ENCODE measurements at regions not wholly inside any gene's neighbourhood (a gene's known extent, or its start where the extent isn't known, plus 50 kb on each side); places are given as distances from the start of the nearest gene placed in this dataset.
A peak's percentile ranks its signal among the peaks of the same experiment; 100 is the strongest.
"Not testable (repeated sequence)": the region's sequence is repeated elsewhere in the genome, so short reads cannot be mapped to it uniquely, and the experiment has no call there.

DNA sequence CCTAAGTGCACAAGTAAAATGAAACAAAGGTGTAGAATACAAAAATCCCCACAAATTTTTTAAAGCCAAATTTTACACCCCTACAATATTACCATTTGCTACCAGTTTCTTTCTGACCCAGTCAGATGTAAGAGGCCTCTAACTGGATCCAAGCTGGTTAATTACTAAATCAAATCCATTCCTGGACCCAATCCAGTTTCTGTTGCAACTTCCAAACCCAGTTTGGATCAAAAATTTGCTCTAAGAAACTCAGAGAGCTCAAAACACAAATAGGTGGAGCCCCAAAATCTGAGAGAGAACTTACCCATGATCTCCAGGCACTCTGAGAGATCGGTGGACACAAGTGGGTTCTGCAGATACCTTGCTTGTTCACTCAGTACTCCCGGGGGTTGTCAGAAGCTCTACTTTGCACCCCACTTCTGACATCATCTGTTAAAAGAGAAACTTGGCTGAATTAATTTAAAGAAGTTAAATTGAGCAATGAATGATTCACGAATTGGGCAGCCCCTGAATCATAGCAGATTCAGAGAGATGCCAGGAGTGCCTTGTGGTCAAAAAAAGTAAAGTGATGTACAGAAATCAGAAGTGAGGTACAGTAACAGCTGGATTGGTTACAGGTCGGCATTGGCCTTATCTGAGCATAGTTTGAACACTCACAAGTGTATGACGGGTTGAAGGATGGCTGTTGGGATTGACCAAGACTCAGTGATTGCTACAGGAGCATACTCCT, 448.0 kb downstream of the KCNT2 start:
- no peak for DNase-seq (ENCODE audit: low spot score)

DNA sequence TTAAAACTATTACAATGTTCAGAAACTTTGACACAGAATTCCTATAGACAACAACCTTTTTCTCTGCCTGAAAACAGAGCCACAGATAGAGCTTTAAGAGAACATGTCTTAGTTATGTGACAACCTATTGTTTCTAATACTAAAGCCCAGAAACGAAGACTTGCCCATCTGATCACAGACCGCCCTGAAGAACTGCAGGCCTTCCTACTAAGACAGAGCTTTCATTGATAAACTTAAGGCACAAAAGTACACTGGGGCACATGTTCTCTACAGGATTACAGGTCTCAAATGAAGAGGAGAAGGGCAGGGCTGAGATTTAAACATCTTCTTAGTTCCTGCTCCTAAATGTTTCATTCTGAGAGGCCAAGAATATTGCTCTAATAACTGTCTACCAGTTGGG, 452.7 kb downstream of the KCNT2 start:
- DNase-seq (ENCODE audit: low spot score), result no peak

DNA sequence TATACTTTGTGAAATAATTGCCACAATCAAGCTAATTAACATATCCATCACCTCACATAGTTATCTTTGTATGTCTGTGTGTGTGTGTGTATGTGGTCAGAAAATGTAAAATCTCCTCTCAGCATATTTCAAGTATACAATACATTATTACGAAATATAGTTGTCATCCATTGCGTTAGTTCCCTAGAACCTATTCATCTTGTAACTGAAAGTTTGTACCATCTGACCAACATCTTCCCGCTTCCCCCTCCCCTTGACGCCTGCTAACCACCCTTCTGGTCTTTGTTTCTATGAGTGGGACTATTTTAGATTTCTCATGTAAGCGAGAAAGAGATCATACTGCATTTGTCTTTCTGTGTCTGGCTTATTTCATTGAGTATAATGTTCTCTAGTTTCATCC, 455.3 kb downstream of the KCNT2 start:
- no peak for DNase-seq (ENCODE audit: low spot score)

DNA sequence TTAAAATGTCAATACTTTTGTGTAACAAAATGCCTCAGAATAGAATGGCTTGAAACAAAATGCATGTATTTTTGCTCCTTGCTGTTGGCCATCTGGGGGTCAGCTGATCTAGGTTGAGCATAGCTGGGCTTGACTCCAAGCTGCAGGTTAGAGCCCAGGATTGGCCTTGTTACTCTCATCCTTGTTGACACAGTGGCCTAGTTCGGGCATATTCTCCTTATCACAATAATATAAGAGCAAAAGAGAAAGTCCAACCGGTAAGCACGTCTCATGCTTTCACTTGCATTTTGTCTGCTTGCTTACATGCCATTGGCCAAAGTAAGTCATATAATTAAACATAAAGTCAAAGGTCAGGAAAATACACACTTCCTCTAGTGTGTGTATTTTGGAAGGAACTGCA, 456.2 kb downstream of the KCNT2 start:
- DNase-seq (ENCODE audit: low spot score), result no peak

DNA sequence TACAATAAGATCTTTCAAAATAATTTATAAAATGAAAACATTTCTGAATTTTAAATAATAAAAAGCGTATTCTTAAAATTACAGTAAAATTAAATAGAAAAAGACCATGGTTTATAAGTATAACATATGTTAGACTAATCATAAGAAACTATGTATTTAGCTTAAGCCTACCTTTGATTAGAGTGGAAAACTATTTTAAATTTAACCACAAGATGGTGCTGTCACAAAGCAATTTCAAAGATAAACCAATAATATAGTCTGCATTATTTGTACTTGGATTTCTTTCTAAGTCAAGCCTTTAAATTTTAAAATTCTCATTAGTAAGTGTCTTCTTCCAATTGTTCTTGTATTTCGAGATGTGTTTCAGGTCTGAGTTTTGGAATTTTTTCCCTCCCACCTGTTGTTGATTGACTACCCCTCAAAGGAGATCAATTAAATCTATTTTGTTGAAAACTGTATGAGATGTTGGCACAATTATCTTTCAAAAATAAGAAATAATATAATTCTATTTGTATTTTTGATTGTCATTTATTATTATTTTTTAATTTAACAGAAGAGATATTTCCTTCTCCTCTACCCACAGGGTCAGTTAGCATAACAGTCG, 459.8 kb downstream of the KCNT2 start:
- DNase-seq (ENCODE audit: low spot score), result peak; percentile 13

DNA sequence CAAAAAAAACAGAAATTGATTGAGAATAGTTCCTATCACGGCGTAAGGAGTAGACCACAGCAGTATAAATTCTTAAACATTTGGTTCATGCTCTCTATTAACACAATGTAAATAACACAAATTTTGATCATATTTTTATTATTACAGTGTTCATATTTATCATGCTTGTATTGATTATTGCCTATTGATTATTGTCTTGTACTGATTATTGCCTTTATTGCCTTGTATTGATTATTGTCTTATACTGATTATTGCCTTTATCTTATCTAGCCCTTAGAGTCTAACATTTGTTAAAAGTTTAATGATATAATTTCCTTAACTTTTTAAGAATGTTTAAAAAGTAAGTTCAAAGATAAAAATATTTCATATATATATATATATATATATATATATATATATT, 460.7 kb downstream of the KCNT2 start:
- no peak for DNase-seq (ENCODE audit: low spot score)

DNA sequence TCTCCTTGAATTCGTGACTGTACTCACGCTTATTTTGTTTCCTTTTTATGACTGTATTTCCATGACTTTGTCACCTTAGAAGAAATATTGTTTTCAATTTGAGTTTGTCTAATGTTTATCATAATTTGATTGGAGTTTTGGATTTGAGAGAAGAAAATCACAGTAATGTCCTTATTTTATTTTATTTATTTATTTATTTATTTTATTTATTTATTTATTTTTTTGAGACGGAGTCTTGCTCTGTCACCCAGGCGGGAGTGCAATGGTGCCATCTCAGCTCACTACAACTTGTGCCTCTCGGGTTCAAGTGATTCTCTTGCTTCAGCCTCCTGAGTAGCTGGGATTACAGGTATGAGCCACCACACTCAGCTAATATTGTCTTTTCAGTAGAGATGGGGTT, 463.1 kb downstream of the KCNT2 start:
- DNase-seq (ENCODE audit: low spot score), result not testable (repeated sequence)

DNA sequence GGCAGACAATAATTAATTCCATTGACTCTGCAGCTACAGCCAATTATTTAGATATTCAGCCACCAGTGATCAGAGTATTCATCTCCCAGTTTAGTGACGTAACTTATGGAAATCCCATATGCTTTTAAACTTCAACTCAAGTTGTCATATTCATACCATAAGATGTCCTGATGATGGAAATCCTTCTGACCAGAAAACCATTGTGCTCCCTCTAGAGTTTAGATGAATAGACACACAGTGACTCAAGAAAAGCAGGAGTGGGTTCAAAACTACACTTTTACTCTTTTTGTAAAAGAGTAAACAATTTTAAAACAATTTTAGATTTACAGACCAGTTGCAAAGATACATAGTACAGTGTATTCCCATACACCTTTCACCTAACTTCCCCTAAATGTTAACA, 463.7 kb downstream of the KCNT2 start:
- DNase-seq (ENCODE audit: low spot score), result no peak

DNA sequence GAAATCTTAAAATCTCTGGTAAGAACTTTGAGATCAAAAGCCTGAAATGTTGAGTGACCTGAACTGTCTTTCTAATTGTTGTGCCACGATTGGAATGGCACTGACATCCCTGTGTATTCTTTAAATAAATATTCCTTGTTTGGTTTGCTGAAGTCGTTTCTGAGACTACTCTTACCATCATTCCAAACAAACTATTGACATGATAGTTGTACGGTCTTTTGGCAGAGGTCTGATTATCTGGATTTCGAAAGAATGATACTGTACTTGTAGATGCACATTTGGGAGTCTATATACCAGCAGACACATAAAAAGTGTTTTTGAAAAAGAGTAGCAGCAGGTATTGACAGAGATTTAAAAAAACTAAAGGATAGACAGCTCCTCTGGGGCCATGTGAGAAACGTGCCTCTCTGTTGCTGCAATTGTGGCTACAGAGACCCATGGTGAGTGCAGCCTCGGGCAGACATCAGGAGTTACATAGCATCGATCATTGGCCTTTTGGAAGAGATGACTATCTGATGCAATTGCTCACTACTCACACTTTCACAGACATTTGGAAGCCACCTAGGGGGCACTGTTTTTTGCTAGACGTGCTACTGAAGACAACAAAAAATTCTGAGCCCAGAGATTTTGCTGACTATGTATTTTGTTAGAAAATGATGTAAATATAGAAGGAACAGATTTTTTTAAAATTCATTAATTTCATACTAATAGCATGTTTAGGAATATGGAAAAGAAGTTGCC, 464.5 kb downstream of the KCNT2 start:
- DNase-seq (ENCODE audit: low spot score), result no peak

DNA sequence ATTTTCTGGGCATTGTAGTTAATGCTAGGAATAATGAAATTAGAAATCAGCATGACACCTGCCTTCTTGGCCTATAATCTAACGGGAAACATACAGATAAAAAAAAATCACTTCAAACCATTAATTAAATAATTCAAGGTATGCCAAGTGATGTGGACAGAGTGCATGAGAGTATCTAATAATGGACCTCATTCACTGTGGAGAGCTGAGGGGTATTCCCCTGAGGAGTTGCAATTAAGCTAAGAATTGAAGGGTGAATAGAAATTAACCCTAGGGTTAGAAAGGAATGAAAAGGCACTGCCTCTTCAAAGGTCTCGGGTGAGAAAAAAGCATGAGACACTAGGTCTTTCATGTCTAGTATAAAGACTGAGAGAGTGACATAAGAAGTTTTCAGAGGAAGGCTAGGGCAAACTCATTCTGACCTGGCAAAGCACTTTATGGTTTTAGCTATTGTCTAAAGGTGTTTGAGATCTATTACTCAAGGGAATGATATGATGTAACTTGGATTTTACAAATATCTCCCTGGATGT, 466.1 kb downstream of the KCNT2 start:
- DNase-seq (ENCODE audit: low spot score), result no peak

DNA sequence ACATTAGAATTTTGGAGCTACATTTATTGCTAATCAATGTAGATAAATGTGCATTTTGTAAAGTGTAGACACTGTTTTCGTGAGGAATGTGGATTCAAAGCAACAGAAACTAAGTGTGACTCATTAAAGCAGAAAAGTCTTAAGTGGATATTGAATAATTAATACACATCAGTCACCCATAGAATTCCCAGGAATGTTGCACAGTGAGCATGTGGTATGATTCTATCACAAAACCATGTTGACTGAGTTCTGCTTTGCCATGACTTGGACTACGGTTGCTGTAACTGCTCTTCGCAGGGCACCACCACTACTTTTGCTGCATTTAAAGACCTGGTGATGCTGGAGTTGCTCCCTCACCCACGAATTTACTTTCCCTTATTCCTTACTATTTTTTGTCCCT, 471.8 kb downstream of the KCNT2 start:
- DNase-seq (ENCODE audit: low spot score), result no peak

DNA sequence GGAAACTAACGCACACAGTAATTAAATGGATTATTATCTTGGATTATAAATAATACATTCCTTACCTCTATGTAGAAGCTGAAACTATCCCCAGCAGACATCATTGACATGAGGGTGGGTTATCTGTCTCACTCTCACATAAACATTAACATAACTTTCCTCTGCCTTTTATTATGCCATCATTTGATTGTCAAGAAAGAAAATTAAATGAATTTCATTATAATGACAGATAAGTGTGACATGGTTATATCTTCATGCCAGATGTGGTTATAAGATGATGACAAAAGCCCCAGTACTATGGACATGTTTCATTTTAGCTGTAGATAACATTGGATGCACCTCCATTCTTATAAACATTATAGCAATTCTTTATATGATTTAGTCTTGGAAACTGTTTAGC, 476.5 kb downstream of the KCNT2 start:
- DNase-seq (ENCODE audit: low spot score), result no peak

DNA sequence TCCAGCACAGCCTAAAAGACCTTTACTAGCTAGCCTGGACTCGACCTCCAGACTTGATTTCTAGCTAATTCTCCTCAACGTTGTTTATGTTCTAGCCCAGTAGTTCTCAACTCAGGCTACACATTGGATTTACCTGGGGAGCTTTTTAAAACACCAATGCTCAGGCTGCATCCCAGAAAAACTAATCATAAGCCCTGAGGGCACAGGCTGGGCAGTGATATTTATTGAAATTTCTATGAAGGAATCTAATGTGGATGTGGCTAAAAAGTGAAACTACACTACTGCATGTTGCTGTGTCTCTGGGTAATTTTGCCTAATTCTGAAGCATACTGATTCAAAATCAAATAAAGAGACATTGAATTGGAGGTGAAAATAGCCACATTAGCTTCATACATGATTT, 479.4 kb downstream of the KCNT2 start:
- DNase-seq (ENCODE audit: low spot score), result no peak

DNA sequence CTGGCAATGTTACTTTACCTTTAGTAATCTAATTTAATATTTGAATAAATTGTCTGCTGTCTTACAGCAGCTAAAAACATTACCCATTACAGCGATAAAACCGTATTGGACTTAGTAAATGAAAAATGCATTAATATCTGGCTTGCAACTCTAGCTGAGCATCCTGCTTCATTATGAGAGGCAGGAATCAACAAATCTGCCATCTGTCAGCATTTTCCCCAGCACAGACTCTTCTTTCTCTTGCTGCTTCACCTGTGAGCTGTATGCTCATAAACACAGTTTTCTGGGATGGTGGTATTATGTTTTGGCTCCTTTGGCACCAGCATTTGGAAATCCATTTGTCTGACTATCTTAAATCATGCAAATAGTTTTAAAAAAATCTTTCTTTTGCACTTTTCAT, 487.1 kb downstream of the KCNT2 start:
- DNase-seq (ENCODE audit: low spot score), result no peak

DNA sequence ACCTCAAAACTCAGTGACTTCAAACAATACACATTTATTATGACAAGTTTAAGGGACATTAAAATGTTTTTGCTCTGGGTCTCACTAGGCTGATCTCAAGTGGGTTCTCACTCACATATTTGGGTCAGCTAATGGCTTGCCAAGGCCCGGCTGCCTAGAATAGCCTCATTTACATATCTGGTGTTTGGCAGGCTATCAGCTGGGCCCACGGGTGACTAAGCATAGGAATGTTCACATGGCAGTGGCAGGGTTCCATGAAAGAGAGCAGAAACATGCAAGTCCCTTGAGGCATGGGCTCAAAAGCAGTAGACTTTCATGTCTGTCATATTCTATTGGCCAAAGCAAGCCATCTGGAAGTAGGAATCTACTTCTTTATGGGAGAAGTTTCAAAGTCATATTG, 492.6 kb downstream of the KCNT2 start:
- no peak for DNase-seq (ENCODE audit: low spot score)

DNA sequence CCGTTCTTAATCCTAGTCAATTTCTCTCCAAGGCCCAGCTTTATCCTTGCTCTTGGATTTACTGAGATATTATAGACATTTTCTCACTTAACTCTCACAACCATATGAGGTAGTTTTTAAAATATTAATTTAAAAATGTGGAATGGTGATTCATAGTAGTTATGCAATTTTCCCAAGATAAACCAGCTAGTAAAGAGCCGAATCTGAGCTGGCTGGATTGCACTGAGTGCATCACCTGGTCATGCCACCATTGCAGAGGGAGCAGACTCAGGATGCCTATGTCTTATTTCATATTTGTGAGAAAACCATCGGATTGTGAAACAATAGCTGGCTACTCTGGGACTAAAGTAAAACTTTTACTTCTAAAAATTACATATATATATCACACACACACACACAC, 494.0 kb downstream of the KCNT2 start:
- DNase-seq (ENCODE audit: low spot score), result no peak

DNA sequence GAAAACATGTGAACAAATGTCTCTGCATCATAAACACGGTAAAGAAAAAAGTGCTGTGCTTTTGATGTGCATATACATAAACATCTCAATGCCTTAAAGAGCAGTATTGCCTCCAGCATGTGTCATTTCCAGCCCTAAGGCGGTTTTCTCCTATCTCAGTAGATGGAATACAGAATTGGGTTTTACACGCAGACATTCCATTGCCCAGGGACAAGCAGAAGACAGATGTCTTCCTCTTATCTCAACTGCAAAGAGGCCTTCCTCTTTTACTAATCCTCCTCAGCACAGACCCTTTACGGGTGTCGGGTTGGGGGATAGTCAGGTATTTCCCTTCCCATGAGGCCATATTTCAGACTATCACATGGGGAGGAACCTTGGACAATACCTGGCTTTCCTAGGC, 499.2 kb downstream of the KCNT2 start:
- DNase-seq (ENCODE audit: low spot score), result not testable (repeated sequence)

DNA sequence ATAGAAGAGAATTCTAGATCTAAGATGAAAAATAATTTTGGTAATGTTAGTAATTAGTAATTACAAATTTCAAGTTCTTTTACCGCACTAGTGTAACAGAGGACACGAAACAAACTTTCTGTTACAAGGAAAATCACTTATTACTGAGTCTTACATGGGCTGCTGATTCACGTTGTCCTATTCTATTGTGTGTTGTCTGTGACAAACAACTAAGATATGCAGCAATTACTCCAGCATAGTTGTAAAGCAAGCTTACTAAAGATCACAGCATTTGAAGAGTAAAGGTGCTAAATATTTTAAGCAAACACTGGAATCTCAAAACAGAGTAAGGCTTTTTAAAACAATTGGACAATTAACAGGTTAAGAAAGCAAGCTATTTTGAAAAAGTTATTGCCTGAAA, 502.3 kb downstream of the KCNT2 start:
- no peak for DNase-seq (ENCODE audit: low spot score)

DNA sequence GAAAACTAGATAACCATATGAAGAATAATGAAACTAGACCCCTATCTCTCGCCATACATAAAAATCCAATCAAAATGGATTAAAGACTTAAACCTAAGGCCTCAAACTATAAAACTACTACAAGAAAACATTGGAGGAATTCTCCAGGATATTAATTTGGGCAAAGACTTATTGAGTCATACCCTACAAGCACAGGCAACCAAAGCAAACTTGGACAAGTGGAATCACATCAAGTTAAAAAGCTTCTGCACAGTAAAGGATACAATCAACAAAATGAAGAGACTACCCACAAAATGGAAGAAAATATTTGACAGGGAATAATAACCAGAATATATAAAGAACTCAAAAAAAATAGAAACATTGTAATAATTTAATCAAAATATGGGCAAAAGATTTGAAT, 505.4 kb downstream of the KCNT2 start:
- no peak for DNase-seq (ENCODE audit: low spot score)

DNA sequence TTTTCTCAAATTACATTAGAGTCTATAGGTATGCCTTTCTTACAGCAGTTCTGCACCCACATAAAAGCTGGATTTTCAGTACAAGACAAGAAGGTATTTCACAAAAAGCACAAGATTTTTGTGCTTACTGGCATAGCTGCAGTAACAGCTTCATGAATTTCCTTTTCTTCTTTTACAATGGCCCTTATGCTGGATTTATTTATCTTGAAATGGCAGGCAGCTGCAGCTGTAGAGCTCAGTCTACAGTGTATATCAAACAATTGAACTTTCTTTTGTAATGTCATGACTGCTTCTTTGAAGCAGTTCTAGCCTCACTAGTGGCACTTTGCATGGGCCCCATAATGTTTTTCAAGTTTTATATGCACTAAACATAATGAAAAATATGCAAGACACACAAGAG, 510.2 kb downstream of the KCNT2 start:
- no peak for DNase-seq (ENCODE audit: low spot score)

DNA sequence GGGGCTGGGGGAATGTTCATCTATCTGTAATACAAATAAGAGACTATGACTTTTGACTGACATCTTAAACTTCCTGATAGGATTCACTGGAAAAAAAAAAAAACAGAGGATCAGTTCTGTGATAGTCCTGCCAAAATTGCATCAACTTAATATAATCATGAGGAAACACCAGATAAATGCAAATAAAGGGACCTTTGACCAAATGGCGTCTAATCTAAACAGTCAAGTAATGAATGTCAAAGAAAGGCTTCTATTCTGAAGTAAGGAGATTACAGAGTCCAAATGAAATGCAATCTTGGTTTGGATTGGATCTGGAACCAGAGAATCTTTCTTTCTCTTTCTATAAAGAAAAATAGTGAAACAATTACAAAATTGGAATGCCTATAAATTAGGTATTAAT, 513.4 kb downstream of the KCNT2 start:
- DNase-seq (ENCODE audit: low spot score), result no peak

DNA sequence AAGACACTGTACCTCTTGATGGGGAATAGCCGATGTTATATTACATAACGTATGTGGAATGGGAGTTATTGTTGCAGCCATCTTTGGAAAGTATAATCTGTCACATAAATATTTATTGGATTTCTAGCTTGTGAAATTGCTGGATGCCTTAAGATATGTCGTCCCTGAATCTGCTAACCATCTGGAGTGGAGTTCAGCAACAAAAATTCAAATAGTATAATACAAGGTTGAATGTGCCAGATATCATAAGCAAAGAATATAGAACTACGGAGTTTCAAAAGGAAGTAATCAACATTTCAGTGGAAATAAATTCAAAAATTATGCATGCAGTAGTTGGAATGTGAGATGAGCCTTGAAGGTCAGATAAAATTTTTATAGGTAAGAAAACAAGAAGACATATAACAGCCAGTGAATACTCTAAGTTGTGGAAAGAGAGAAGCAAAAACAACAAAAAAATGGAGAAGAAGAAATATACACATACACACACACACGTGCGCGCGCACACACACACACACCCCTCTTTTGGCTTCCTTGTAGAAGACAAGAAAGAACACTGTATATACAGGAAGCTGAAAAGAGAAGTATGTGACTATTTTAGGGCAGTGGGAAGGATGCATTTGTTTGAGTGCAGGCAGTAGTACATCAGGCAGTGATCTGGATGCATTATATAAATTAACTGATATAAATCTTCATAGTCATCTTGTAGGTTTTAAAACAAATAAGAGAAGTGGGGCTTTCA, 516.7 kb downstream of the KCNT2 start:
- DNase-seq (ENCODE audit: low spot score), result no peak

DNA sequence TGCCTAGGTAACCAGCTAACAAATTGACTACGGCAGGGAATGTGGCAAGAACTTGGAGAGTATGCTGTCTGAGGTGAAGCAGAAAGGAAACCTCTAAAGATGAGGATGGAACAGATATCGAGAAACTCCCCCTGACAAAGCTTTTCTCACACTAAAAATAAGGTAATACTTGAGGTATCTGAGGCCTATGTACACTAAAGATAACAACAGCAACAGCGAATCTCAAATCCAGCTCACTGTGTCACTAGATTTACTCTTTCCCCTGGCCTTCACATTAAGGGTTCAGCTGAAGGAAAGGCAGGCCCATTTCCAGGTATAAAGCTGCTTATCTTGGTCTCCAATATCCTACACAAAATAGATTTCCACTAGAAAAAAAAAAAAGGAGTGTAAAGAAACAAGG, 518.0 kb downstream of the KCNT2 start:
- DNase-seq (ENCODE audit: low spot score), result no peak
